T-helper 1 cell treated with Interleukin-12 subunit alpha and Interleukin-12 subunit beta and Interleukin-4 antibody, amounts not matched to agents 30 μg/mL and 1 μg/mL, for 36 hours (primary cell): ENCODE measurements at regions not wholly inside any gene's neighbourhood (a gene's known extent, or its start where the extent isn't known, plus 50 kb on each side); places are given as distances from the start of the nearest gene placed in this dataset.

ENCODE experiments used
- H3K27ac Mint-ChIP-seq: one replicate; pipeline ENCODE4 v1.8.0; 2021; ENCODE audit warnings: mild to moderate bottlenecking, mixed read lengths
- H3K27me3 Mint-ChIP-seq: one replicate; pipeline ENCODE4 v1.8.0; 2021; ENCODE audit warnings: low read depth, mixed read lengths
- H3K36me3 Mint-ChIP-seq: one replicate; pipeline ENCODE4 v1.8.0; 2021; ENCODE audit warnings: low read depth, mixed read lengths
- H3K4me1 Mint-ChIP-seq: one replicate; pipeline ENCODE4 v1.8.0; 2021; ENCODE audit warnings: low read depth, mixed read lengths
- H3K4me3 Mint-ChIP-seq: one replicate; pipeline ENCODE4 v1.8.0; 2021; ENCODE audit warnings: mild to moderate bottlenecking, moderate library complexity, mixed read lengths
- H3K9me3 Mint-ChIP-seq: one replicate; pipeline ENCODE4 v1.8.0; 2021; ENCODE audit warnings: mixed read lengths

DNA sequence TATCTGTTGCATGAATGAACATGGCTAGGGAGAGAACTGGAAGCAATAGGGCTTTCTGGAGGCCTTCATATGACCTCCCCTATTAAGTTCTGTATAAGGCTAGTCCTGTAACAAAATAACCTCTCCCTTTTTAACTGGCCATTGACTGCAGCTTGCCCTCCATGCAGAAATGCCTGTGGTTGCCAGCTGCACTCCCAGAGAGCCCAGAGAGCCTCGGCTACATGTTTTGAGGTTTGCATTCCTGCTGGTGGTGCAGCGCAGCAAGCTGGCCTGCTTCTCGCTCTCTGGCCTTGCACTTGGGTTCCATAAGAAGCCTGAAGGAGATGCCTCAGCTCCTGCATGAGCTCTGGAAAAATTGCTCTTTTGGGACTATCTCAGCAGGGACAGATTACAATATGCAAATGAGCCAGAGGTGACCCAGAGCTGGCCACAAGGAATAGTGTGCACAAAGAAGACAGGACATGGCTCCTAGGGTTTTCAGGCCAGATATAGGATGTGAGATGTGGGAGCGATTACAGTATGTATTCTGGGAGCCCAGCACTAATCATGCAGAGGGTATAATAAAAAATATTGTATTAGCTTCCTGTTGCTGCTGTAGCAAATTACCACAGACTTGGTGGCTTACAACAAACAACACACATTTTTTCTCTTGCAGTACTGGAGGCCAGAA lies 186.7 kb downstream of the INSIG2 start:
- Mint-ChIP-seq H3K27ac (no peak overlapping the region), H3K4me3 (no peak overlapping the region), H3K36me3 (no peaks in the 10 kb centered on the region), H3K4me1 (no peaks in the 10 kb centered on the region), H3K9me3 (no peaks in the 10 kb centered on the region), H3K27me3 (peaks cover 6% of the 10 kb centered on the region)

DNA sequence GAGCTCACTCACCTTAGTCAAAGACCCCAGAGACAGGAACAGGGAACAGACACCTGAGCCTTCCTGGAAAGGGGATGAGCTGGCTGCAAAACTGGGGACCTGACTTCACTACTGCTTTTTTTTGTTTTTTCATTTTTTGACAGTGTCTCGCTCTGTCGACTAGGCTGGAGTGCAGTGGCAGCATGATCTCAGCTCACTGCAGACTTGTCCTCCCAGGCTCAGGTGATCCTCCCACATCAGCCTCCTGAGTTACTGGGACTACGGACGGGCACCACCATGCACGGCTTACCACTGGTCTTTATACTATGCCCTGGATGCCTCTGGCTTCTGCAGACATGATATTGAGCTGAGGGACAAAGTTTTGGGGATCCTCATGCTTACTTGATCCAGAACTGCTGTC lies 184.1 kb downstream of the INSIG2 start:
- Mint-ChIP-seq H3K9me3 (no peaks in the 10 kb centered on the region), H3K4me3 (no peak overlapping the region), H3K27ac (no peak overlapping the region), H3K36me3 (no peaks in the 10 kb centered on the region), H3K4me1 (no peaks in the 10 kb centered on the region), H3K27me3 (peaks cover 6% of the 10 kb centered on the region)

DNA sequence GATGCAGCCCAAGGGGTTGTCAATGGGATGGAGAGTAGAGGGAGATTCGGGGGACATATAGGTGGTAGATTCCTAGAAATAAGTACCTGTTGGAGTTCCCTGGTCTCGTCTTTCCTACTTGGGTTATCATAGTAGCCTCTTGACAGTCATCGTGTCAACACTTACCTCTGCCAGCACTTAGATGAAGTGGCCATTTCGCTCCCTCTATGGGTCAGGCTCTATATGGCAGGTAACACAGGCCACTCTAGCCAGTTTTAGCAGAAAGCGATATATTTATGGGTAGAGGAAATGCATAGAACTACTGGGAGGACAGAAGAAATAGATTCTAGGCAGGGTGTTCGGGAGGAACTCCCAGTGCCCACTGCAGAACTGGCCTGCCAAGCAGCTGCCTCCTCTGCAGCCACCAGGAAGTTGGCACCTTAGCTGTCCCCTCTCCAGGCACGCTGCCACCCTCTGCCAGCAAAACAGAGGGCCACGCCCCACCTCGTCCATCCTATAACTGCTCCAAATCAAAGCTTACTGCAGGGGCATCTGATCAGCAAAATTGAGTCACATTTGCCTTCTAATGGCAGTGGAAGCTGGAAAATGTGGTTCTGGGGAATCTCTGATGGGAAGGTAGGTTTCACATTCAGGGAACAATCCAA lies 181.3 kb downstream of the INSIG2 start:
- H3K4me3 Mint-ChIP-seq, result no peak overlapping the region
- H3K4me1 Mint-ChIP-seq, result no peaks in the 10 kb centered on the region
- no peaks in the 10 kb centered on the region for H3K9me3 Mint-ChIP-seq
- no peak overlapping the region for H3K27ac Mint-ChIP-seq
- H3K27me3 Mint-ChIP-seq, result peaks cover 6% of the 10 kb centered on the region
- H3K36me3 Mint-ChIP-seq, result no peaks in the 10 kb centered on the region

DNA sequence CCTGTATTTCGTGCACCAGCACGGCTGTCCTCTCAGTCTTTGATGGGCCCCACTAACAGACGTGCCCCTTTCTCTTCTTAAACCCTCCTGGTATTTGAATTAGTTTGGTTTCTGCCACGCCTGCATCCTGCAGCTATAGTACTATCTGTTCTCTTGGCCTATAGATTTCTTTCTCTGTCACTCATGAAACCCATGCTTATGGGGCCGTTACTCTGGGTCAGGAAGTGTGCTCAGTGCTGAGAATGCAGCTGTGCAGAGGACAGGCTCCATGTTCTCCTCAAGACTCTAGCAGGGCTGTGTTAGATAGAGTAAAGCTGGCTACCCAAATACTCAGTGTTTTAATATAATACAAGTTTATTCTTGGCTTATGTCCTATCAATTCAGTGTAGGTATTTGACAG lies 180.0 kb downstream of the INSIG2 start:
- no peaks in the 10 kb centered on the region for H3K4me1 Mint-ChIP-seq
- H3K4me3 Mint-ChIP-seq, result no peak overlapping the region
- H3K36me3 Mint-ChIP-seq, result no peaks in the 10 kb centered on the region
- peaks cover 11% of the 10 kb centered on the region for H3K27me3 Mint-ChIP-seq
- H3K27ac Mint-ChIP-seq, result no peak overlapping the region
- no peaks in the 10 kb centered on the region for H3K9me3 Mint-ChIP-seq

DNA sequence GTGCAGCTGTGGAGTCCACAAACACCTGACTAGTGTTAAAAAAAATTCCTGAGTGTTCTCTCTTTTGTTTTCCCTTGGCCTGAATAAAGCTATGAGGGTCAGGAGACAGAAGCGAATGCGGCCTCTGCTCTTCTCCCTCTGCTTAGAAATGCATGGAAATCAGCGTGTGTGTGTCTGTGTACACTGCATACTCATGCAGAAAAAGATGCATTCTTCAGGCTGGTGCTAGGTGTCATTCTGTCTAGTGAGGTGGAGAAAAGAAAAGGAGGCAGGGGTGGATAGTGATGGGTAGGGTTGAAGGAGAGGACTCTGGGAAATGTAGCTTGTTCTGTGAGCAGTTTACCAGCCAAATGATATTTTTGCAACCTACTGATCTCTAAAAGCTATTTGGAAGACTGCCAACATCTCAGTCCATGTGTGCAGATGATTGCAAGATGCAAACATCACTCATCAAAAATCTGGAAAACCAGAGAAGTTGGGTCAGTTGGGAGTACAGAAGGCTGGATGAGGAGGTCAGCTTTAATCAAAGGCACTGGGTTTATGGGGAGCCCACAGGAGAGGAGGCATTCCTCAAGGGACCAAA lies 177.7 kb downstream of the INSIG2 start:
- Mint-ChIP-seq H3K36me3 (no peaks in the 10 kb centered on the region), H3K4me3 (no peak overlapping the region), H3K4me1 (no peaks in the 10 kb centered on the region), H3K27me3 (peaks cover 5% of the 10 kb centered on the region), H3K9me3 (no peaks in the 10 kb centered on the region), H3K27ac (no peak overlapping the region)

DNA sequence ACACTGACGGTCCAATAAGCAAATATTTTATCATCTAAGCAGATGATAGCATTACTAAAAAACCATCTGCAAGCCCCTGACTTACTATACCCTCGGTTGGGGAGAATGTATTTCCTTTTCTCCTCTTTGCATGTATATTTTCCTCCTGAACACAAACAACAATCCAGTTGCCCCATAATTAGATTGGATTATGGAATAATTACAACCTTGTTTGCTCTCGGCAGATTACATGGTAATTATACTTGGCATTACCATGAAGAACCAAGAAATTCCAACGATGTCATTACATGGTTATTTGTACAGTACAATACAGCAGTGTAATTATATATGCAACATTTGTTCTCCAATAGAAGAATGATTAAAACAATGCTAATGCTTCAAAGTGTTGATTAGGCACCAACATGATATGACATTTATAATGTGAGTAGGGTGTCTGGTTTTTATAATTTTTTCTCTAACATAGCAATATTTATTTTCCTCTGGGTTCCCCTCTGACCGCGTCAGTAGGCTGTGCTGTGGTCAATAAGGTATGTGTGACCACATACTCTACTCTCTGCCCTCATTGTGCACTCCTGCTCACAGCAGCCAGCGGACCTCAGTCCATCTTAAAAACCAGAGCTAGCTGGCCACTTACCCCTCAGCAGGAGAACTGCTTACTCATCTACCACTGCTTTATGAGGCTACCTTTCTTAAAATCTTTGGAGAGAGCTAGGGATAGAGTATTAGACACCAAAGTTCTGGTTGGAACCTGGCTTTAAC lies 176.1 kb downstream of the INSIG2 start:
- Mint-ChIP-seq H3K27ac (no peak overlapping the region), H3K36me3 (no peaks in the 10 kb centered on the region), H3K27me3 (peaks cover 5% of the 10 kb centered on the region)

DNA sequence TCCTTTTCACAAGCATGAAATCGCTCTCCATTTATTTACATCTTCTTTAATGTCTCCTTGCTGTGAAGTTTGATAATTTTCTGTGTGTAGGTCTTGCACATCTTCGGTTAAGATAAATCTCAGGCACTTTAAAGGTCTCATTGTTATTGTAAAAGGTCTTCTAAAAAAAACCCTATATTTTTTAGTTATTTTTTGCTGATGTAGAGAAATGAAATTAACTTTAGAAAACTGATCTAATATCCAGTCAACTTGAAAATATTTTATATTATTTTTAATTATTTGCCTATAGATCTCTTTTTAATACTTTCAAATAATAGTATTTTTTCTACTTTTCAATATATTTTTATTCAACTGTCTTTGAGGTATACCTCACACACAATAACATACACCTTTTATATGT lies 169.4 kb downstream of the INSIG2 start:
- no peak overlapping the region for H3K27ac Mint-ChIP-seq
- no peaks in the 10 kb centered on the region for H3K9me3 Mint-ChIP-seq
- peaks cover 11% of the 10 kb centered on the region for H3K27me3 Mint-ChIP-seq
- H3K4me1 Mint-ChIP-seq, result no peaks in the 10 kb centered on the region
- H3K4me3 Mint-ChIP-seq, result no peak overlapping the region
- no peaks in the 10 kb centered on the region for H3K36me3 Mint-ChIP-seq

More for the DNA sequence above, 176.1 kb downstream of the INSIG2 start:
- Mint-ChIP-seq H3K9me3 (no peaks in the 10 kb centered on the region), H3K4me1 (no peaks in the 10 kb centered on the region), H3K4me3 (no peak overlapping the region)

DNA sequence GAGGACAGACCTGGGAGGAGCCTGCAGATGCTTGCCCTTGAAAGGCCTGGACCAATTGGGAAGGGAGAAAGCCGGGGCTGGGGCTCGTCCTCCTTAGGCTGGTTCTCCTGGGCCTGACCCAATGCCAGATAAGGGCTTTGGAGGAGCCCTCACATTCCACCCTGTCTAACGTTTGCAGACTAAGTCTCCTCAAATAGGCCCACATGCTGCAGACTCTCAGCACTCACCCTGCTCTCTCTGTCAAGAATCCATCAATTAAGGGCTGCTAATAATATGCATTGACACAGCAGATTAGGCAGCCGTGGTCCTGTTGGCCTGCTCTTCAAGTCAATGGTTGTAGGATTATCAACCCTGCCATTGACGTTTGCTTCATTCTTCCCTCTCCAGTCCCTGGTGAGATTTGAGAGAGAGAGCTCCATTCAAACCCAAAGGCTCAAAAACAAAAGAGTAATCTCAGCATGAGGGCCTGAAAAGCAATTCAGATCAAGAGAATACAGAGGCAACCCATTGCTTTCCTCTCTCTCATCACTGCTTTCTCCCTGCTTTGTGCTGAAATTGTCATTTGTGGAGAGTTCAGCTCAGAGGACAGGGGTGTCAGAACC lies 167.6 kb downstream of the INSIG2 start:
- H3K27me3 Mint-ChIP-seq, result peaks cover 11% of the 10 kb centered on the region
- no peak overlapping the region for H3K27ac Mint-ChIP-seq
- no peaks in the 10 kb centered on the region for H3K36me3 Mint-ChIP-seq
- no peaks in the 10 kb centered on the region for H3K9me3 Mint-ChIP-seq
- H3K4me1 Mint-ChIP-seq, result no peaks in the 10 kb centered on the region
- no peak overlapping the region for H3K4me3 Mint-ChIP-seq

DNA sequence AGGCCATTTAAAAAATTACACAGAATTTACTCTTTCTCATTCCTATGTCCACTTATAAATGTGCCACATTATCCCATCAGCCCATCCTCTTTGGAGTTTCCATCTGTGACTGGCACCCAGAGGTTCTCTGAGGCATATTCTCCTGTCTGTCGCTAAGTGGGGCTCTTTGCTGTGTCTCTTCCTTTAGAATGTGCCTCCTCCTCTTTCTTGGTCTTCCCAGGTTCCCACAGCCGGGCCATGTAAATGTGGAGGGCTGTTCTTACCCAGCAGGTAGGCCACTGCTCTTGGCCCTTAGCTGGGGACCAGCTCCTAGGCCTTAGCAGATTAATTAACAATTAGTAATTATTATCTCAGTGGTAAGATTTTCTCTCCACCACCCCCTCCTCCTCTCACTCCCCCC lies 167.0 kb downstream of the INSIG2 start:
- Mint-ChIP-seq H3K27ac (no peak overlapping the region), H3K36me3 (no peaks in the 10 kb centered on the region), H3K9me3 (no peaks in the 10 kb centered on the region), H3K27me3 (peaks cover 11% of the 10 kb centered on the region), H3K4me1 (no peaks in the 10 kb centered on the region), H3K4me3 (no peak overlapping the region)

DNA sequence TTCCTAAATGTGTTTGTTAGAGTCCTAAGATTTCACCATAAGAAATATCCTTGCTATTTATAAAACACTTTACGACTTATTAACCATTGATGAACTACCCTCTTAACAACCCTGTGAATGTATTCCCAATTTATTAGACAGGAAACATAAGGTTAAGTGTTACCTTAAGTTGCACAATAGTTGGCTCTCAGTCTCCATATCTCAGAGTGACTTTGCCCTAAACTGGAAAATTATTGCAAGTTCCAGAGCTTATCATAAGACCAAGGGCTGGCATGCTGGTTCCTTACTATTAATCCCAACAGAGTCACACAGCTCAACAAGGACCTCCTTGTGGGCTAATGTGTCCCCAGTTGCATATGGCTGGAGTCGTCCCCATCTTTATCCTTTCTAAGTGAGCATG lies 165.8 kb downstream of the INSIG2 start:
- Mint-ChIP-seq H3K4me3 (no peak overlapping the region), H3K27ac (no peak overlapping the region), H3K4me1 (no peaks in the 10 kb centered on the region), H3K9me3 (no peaks in the 10 kb centered on the region), H3K27me3 (peaks cover 11% of the 10 kb centered on the region), H3K36me3 (no peaks in the 10 kb centered on the region)

DNA sequence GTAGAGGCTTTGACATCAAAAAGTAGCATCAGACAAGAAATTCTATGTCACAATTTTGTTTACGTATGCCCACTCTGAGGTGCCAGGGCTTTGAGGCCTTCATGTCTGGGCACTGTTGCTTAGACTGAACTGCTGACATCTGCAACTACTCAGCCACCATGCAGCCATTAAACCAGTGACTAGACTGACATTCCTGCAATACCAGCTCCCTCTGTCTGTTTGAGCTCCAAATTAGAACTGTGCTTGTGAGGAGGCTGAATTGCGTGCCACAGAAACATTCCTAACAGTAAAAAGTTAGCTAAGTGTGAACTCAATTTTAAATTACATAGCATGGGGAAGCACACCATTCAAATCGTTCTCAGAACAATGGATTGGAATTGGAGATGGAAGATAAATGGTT lies 163.2 kb downstream of the INSIG2 start:
- Mint-ChIP-seq H3K9me3 (no peaks in the 10 kb centered on the region), H3K4me3 (no peak overlapping the region), H3K27me3 (no peaks in the 10 kb centered on the region), H3K27ac (no peak overlapping the region), H3K4me1 (no peaks in the 10 kb centered on the region), H3K36me3 (no peaks in the 10 kb centered on the region)

DNA sequence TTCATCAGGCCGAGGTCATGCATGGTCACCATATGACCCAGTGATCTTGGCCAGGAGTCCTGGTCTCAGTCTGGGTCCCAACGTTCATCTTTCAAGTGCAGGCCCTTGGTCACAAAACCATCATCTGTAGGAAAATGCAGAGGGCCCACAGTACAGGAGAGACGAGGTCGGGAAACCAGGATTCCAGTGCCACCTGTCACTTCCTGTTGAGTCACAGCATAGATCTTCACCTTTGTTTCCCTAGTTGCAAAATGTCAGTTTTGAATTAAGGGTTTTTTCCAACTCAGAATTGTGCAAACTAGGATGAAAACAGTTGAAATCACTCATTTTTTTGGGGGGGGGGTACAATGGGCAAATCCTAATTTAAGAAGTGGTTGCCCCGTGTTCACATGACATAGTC lies 162.2 kb downstream of the INSIG2 start:
- no peaks in the 10 kb centered on the region for H3K36me3 Mint-ChIP-seq
- no peaks in the 10 kb centered on the region for H3K4me1 Mint-ChIP-seq
- H3K9me3 Mint-ChIP-seq, result no peaks in the 10 kb centered on the region
- H3K27ac Mint-ChIP-seq, result no peak overlapping the region
- no peaks in the 10 kb centered on the region for H3K27me3 Mint-ChIP-seq
- no peak overlapping the region for H3K4me3 Mint-ChIP-seq

DNA sequence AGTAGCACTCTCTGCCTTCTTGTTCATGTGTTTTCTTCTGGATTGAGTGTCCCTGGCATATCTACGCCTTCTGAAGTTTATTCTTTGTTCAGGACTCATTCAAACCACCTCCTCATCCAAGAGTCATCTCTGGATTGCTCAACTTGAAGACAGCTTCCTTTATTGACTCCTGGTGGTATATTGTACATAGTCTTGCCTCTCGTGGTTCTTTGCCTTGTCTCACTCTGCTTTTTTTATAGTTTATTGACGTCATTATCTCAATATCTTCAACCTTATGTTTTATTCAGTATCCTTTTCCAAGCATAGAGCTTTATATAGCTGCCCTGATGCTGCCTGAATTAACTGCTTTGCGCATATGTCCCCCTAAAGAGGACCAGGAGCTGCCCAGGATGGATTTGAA lies 161.7 kb downstream of the INSIG2 start:
- Mint-ChIP-seq H3K4me3 (no peak overlapping the region), H3K4me1 (no peaks in the 10 kb centered on the region), H3K36me3 (no peaks in the 10 kb centered on the region), H3K27ac (no peak overlapping the region), H3K9me3 (no peaks in the 10 kb centered on the region), H3K27me3 (no peaks in the 10 kb centered on the region)

DNA sequence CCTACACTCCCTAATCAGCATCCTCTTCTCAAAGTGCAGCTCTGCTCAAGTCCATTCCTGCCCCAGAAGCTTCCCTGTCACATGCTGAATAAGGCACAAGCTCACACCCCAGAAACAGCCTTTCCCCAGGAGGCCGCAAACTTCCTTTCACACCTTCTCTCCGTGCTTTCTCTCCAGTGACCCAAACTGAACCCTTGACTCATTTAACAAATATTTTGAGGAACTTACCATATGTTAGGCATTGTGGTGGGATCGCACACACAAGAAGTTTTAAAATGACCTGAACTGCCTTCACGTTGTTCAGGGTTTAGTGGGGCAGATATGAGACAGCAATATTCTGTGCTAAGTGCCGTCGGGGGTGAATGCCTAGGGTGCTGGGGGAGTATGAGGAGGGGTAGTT lies 161.3 kb downstream of the INSIG2 start:
- no peaks in the 10 kb centered on the region for H3K36me3 Mint-ChIP-seq
- H3K27ac Mint-ChIP-seq, result no peak overlapping the region
- no peaks in the 10 kb centered on the region for H3K9me3 Mint-ChIP-seq
- no peaks in the 10 kb centered on the region for H3K27me3 Mint-ChIP-seq
- H3K4me3 Mint-ChIP-seq, result no peak overlapping the region
- H3K4me1 Mint-ChIP-seq, result no peaks in the 10 kb centered on the region
